ENCODE measurements at regions not wholly inside any gene's neighbourhood (a gene's known extent, or its start where the extent isn't known, plus 50 kb on each side); places are given as distances from the start of the nearest gene placed in this dataset.

DNA sequence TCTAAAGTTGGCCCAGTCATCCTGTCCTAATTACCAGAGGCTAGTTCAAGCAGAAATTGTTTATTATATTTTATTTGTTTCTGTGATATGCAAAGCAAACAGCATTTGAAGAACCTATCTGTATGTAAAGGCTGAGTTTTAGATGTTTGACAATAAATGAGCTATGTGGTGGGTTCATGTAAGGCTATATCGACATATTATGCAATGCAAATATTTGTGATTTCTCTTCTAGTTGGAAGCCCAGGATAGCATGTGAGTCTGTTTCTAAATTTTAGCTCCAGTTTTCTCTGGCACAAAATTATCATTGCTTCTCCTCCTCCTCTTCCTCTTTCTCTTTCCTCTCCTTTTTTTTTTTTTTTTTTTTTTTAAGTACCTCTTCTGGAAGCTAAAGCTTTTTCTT, 263.2 kb upstream of the LMCD1 start:
- no peak overlapping the region for H3K4ac ChIP-seq (ENCODE audit: low read depth, low read length)
- H3K27me3 ChIP-seq (ENCODE audit: control insufficient read depth, insufficient read depth, low read length), result no peaks in the 10 kb centered on the region
- POLR2A ChIA-PET (ENCODE audit: unreplicated experiment), result no interaction called here
- H3K18ac ChIP-seq (ENCODE audit: low read depth, low read length), result no peak overlapping the region
- no peak overlapping the region for H3K14ac ChIP-seq (replicated peaks; ENCODE audit: low read depth, low read length)
- no peak overlapping the region for H2BK20ac ChIP-seq (ENCODE audit: low read depth, low read length)
- H3K4me3 ChIP-seq (ENCODE audit: insufficient read depth, low read depth, low read length), result no peak overlapping the region
- H3K23ac ChIP-seq (ENCODE audit: low read depth, low read length), result no peak overlapping the region
- no peak overlapping the region for H4K91ac ChIP-seq (ENCODE audit: insufficient read depth, low read depth, low read length)
- in situ Hi-C loops (cut with MboI; ENCODE audit: low sequenced_read_pairs), result no loop called here
- no peaks in the 10 kb centered on the region for H3K9me1 ChIP-seq (ENCODE audit: insufficient read depth, low read length)
- H4K8ac ChIP-seq (ENCODE audit: low read depth in 2 of 2, low read length in 2 of 2), result no peak overlapping the region
- intact Hi-C loops (cut with micrococcal nuclease), result no loop called here
- H3K36me3 ChIP-seq (ENCODE audit: control insufficient read depth, insufficient read depth, low read length), result no peaks in the 10 kb centered on the region
- DNase-seq, result no peak
- TF ChIP-seq POLR2A (IDR thresholded peaks at IDR 0.05; ENCODE audit: low read depth, low read length) (no peak), BHLHE40 (IDR thresholded peaks at IDR 0.05; ENCODE audit: low read depth, low read length) (no peak)
- H4K20me1 ChIP-seq (ENCODE audit: insufficient read depth, low read length), result no peaks in the 10 kb centered on the region
- no peak overlapping the region for H4K5ac ChIP-seq (ENCODE audit: low read depth, low read length)
- ATAC-seq (ENCODE audit: low read depth), result no peak
- H2AK5ac ChIP-seq (ENCODE audit: low read depth, low read length), result no peak overlapping the region
- H2BK15ac ChIP-seq (ENCODE audit: low read depth, low read length), result no peak overlapping the region
- BruUV-seq (replicated peaks), result no TSS peak
- no peak overlapping the region for H2AK9ac ChIP-seq (replicated peaks; ENCODE audit: low read depth, low read length, poor library complexity)
- CTCF ChIA-PET, result interaction anchor here (0.6 to 1.1 kb wide), 3 partner anchors 21 to 144 kb away, joined by 3 to 4 read pairs (median 3); no protein-coding TSS in a partner anchor
- dilution Hi-C loops (cut with HindIII; ENCODE audit: low sequenced_read_pairs, unreplicated experiment), result no loop called here
- no peak overlapping the region for H2AFZ ChIP-seq (replicated peaks; ENCODE audit: low read length, poor library complexity)
- H3K56ac ChIP-seq (ENCODE audit: extremely low read depth, insufficient read depth, low read length), result no peak overlapping the region
- no peak overlapping the region for H3K27ac ChIP-seq (ENCODE audit: insufficient read depth, low read length)
- WGBS, 2 experiments (ENCODE audit: extremely low coverage in 2 of 2, insufficient read length in 1 of 2), result no CpG with 5 or more reads among the region's 1 CpG
- H3K9ac ChIP-seq (ENCODE audit: low read depth, low read length), result no peak overlapping the region
- no peak overlapping the region for H2BK120ac ChIP-seq (ENCODE audit: low read depth, low read length)
- no peaks in the 10 kb centered on the region for H3K4me1 ChIP-seq (ENCODE audit: control insufficient read depth, insufficient read depth, low read length)
- no peak overlapping the region for H3K4me2 ChIP-seq (ENCODE audit: low read depth, low read length)
- H3K79me1 ChIP-seq (ENCODE audit: low read depth in 1 of 2, low read length in 2 of 2), result no peaks in the 10 kb centered on the region
- H2BK5ac ChIP-seq (ENCODE audit: low read depth, low read length, poor library complexity, severe bottlenecking), result no peak overlapping the region
- H3K9me3 ChIP-seq (ENCODE audit: control insufficient read depth, insufficient read depth, low read length), result no peaks in the 10 kb centered on the region

All from IMR-90 (cell line).